ENCODE measurements at regions not wholly inside any gene's neighbourhood (a gene's known extent, or its start where the extent isn't known, plus 50 kb on each side); places are given as distances from the start of the nearest gene placed in this dataset.

DNA sequence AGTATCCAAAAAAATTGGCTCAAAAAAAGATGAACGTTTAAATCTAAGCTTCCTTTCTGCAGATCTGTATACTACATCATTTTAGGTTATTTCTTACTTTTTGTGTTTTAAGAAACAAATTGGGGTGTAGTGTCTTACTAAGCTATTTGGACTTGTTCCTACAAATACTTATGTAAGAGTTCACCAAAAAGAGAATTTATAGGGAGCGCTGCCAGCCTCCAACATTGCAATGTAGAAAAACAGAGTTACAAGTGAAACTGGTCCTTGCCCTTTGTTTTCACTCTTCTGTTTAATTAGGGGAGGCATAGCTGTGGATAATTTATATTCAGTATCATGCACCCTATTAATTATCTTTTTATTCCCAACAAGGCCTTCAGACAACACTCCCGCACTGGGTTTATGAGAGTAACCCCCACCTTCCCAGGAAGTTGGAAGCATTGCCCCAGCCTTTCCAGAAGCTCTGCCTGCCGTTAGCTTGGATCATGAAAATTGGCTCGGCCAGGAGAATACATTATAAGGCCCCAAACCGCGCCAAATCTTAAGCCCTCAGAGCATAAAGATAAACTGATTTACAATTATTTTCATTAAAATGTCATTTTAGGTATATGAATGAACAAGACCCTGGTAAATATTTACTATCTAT is 261.8 kb upstream of the KLF6 start:
- in situ Hi-C loops (cut with HindIII; ENCODE audit: low pct_unique_long_range_greater_than_20kb, low sequenced_read_pairs): no loop called here
- DNase-seq (ENCODE audit: low read depth in 1 of 2, low spot score in 1 of 2): no peak
- no peak for TF ChIP-seq JUND (IDR thresholded peaks at IDR 0.05; ENCODE audit: low read depth)

DNA sequence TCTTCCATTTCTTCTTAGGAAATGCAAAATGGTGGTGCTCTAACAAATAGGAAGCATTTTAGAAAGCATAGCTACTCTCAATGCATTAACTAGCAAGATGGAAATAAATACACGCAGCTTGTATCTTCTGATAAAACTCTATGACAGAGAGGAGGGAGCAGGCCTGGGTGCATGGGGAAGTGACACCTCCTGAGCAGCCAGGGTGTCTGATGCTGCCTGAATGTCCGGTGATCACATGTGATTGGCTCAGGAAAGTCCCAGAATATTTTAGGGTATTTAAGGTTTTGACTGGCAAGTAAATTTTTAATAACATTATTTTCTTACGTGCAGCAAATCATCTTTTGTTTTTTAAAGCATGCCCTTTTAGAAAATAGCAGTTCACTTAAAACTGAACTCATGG is 261.0 kb upstream of the KLF6 start:
- no peak for TF ChIP-seq JUND (IDR thresholded peaks at IDR 0.05; ENCODE audit: low read depth)
- in situ Hi-C loops (cut with HindIII; ENCODE audit: low pct_unique_long_range_greater_than_20kb, low sequenced_read_pairs): no loop called here
- DNase-seq (ENCODE audit: low read depth in 1 of 2, low spot score in 1 of 2): no peak

DNA sequence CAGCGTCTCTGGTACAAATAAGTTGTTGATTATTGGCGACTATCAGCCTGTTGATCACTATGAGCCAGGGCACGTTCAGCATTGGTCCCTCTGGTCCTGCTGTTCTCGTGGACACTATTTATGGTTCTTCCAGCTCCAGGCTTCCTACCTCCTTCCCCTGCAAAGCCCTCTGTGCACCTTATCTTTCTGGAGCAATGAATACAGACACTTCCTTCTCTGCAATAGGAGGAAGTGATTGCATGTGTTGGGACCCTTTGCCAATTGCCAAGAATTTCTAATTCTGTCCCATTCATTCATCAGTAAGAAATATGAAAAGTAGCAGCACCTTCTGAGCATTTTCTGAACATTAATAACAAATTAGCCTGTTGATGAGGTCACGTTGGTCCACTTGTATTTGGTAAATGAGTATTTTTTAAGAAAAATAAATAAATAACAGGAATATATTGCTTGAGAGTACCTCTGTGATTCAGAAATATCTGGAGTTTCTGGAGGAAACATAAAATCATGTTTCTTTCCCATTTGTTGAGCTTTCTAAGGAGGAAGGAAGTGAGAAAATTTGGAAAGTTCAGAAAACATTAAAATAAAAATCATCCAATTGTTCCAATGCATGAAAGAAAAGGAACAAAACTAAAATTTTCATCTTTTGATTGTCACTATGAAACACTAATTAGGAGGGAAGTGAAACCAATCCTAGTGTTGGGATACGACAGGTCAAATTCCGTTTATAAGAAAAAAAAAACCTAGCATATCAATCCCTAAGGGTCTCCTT is 259.1 kb upstream of the KLF6 start:
- TF ChIP-seq JUND (IDR thresholded peaks at IDR 0.05; ENCODE audit: low read depth): no peak
- in situ Hi-C loops (cut with HindIII; ENCODE audit: low pct_unique_long_range_greater_than_20kb, low sequenced_read_pairs): no loop called here
- DNase-seq (ENCODE audit: low read depth in 1 of 2, low spot score in 1 of 2): no peak

GRCh38 chr10:4041635-4042034 is 256.6 kb upstream of the KLF6 start:
- no peak for DNase-seq (ENCODE audit: low read depth in 1 of 2, low spot score in 1 of 2)

DNA sequence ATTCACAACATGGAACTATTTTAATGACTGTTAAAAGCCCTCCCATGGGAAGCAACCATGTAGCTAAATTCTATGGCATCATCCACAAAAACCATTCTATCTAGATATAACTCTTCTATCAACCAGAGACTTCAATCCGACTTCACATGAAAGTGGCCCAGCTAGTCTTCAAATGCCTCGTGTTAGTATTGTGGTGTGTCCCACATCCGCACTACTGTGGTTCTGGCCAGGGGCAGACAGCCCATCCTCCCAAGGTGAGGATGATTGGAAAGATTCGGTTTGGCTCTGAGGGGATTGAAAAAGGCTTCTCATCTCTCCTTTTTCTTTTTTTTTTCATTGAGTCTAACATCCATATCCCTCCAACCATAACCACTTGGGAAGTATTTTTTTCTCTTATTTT is 253.0 kb upstream of the KLF6 start:
- in situ Hi-C loops (cut with HindIII; ENCODE audit: low pct_unique_long_range_greater_than_20kb, low sequenced_read_pairs): no loop called here
- DNase-seq (ENCODE audit: low read depth in 1 of 2, low spot score in 1 of 2): no peak
- TF ChIP-seq JUND (IDR thresholded peaks at IDR 0.05; ENCODE audit: low read depth): no peak

More at GRCh38 chr10:4041635-4042034, 256.6 kb upstream of the KLF6 start:
- no peak for TF ChIP-seq JUND (IDR thresholded peaks at IDR 0.05; ENCODE audit: low read depth)
- in situ Hi-C loops (cut with HindIII; ENCODE audit: low pct_unique_long_range_greater_than_20kb, low sequenced_read_pairs): no loop called here

GRCh38 chr10:4035599-4035945 is 250.6 kb upstream of the KLF6 start:
- in situ Hi-C loops (cut with HindIII; ENCODE audit: low pct_unique_long_range_greater_than_20kb, low sequenced_read_pairs): no loop called here
- DNase-seq (ENCODE audit: low read depth in 1 of 2, low spot score in 1 of 2): no peak
- no peak for TF ChIP-seq JUND (IDR thresholded peaks at IDR 0.05; ENCODE audit: low read depth)

DNA sequence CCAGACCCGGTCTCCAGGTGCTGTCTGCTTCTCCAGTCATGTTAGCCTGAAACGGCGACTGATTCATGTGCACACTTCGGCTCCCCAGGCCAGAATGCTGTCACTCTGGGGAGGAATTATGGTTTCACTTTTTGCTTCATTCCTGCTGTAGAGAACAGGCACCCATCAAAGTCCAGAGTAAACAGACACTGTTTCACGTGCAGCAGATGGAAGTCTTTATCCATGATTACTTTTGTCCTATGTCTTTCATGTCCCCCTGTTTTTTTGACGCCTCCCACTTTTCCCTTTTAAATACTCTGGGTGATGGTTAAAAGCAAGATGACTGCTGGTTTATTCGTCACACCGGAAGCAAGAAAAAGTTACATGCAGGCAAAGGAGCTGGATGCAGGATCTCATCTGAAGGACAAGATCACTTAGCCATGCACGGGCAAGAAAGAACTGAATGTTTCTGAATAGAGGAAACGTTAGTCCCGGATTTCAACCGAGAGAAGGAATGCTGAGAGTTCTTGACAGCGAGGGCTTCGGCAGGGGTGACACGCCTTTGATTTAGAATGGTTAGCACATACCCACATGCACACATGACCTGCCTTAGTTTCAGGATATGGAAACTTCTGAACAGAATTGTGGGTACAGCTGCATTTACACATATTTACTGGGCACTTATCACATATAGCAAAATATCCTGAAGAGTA is 250.0 kb upstream of the KLF6 start:
- no peak for DNase-seq (ENCODE audit: low read depth in 1 of 2, low spot score in 1 of 2)
- TF ChIP-seq JUND (IDR thresholded peaks at IDR 0.05; ENCODE audit: low read depth): no peak
- in situ Hi-C loops (cut with HindIII; ENCODE audit: low pct_unique_long_range_greater_than_20kb, low sequenced_read_pairs): no loop called here

DNA sequence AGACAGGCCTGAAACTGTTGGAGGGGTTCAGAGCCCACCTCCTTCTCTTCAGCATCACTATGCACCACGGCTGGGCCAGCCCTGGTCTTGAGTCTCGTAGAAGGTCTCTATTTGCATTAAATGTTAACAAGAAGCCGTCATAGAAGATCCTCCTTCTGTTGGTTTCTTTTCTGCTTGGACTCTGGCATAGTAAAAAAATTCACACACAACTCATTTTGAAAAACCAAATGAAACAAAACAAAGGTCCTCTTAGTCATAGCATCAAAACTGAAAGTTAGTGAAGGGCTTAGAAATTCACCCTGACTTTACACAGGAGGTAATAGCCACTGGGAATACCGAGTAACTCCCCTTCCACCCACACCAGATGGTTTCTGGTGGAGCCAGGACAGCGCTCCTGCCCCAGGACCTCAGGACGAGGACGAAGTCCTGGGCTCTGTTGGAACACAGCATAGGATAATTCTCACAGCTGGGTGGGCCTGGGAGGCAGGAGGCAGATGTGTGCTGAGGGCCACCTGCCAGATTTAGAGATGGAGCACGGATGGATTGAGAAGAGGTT is 248.4 kb upstream of the KLF6 start:
- in situ Hi-C loops (cut with HindIII; ENCODE audit: low pct_unique_long_range_greater_than_20kb, low sequenced_read_pairs): no loop called here
- TF ChIP-seq JUND (IDR thresholded peaks at IDR 0.05; ENCODE audit: low read depth): no peak
- DNase-seq (ENCODE audit: low read depth in 1 of 2, low spot score in 1 of 2): no peak

- in situ Hi-C loops (cut with HindIII; ENCODE audit: low pct_unique_long_range_greater_than_20kb, low sequenced_read_pairs): no loop called here
- DNase-seq (ENCODE audit: low read depth in 1 of 2, low spot score in 1 of 2): no peak
- no peak for TF ChIP-seq JUND (IDR thresholded peaks at IDR 0.05; ENCODE audit: low read depth)
These were observed 244.9 kb upstream of the KLF6 start for GRCh38 chr10:4029866-4030265.

DNA sequence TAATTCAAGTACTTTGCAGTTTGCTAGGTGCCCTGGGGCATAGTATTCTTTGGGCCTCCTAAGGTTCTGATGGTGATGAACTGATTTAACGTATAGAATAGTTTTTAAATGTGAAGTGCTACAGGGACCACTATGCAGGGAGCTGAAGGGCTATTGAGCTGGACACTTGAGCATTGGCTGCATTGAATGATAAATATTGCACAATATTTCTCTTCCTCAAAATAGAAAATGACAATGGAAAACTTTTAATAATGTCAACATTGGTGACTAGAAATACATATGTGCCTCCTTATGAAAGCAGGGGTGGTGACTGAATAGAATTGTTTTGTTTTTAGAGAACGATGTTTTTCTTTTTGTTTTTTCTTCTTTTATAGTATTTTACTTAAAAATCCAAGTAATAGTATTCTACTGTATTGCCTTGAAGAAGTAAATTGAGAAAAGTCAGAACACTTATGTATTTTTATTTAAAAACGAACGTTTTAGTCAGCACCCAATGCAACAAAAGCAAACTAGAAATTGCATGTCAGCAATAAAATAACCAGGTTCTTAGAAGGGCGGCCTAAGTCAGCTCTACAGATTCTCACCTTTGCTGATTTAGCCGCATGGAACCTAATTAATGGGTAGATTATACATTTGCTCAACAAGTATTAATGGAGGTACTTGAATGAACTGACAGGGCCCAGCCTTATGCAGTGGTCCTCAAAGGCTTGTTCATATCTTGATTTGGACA is 244.0 kb upstream of the KLF6 start:
- no peak for DNase-seq (ENCODE audit: low read depth in 1 of 2, low spot score in 1 of 2)
- no peak for TF ChIP-seq JUND (IDR thresholded peaks at IDR 0.05; ENCODE audit: low read depth)
- in situ Hi-C loops (cut with HindIII; ENCODE audit: low pct_unique_long_range_greater_than_20kb, low sequenced_read_pairs): no loop called here

- no peak for TF ChIP-seq JUND (IDR thresholded peaks at IDR 0.05; ENCODE audit: low read depth)
- DNase-seq (ENCODE audit: low read depth in 1 of 2, low spot score in 1 of 2): no peak
- in situ Hi-C loops (cut with HindIII; ENCODE audit: low pct_unique_long_range_greater_than_20kb, low sequenced_read_pairs): no loop called here
These were observed 243.0 kb upstream of the KLF6 start for GRCh38 chr10:4028027-4028471.

GRCh38 chr10:4025339-4025738 is 240.3 kb upstream of the KLF6 start:
- in situ Hi-C loops (cut with HindIII; ENCODE audit: low pct_unique_long_range_greater_than_20kb, low sequenced_read_pairs): no loop called here
- DNase-seq (ENCODE audit: low read depth in 1 of 2, low spot score in 1 of 2): no peak
- TF ChIP-seq JUND (IDR thresholded peaks at IDR 0.05; ENCODE audit: low read depth): no peak

Measured in T47D (cell line).